ENCODE measurements at regions not wholly inside any gene's neighbourhood (a gene's known extent, or its start where the extent isn't known, plus 50 kb on each side); places are given as distances from the start of the nearest gene placed in this dataset.

DNA sequence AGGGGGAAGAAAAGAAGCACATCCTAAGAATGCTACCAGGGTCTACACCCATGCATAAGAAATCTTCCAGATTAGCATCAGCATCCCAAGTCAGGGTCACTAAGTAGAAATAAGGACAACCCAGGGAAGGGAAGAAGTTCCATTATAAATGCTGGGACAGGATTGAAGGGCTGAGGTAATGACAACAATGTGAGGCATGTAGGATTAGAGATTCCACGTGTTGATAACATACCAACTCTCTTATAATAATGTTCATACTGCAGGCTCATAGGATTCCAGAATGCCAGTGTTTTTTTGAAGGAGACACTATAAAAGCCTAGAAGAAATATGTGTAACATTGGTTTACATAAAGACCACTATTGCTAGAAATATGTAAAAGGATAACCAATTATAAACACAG is 201.2 kb downstream of the MID1IP1 start:
- 40 to 100% (median 77%) methylated on average over 1 of the region's 1 CpG for WGBS, 5 donors
- no peaks in the 10 kb centered on the region for H3K4me1 ChIP-seq
- no peaks in the 10 kb centered on the region for H3K27me3 ChIP-seq (replicated peaks in 1 of 7)
- TF ChIP-seq POLR2AphosphoS5 (IDR thresholded peaks at IDR 0.05) (no peak), POLR2A (IDR thresholded peaks at IDR 0.05) (no peak), CTCF (IDR thresholded peaks at IDR 0.05 in 8 of 11, conservative IDR thresholded peaks at IDR 0.05 in 3 of 11) (no peak)
- intact Hi-C loops (cut with DNase I; ENCODE audit: low total_unique reads), result no loop called here
- no peak overlapping the region for H3K27ac ChIP-seq
- no peak for DNase-seq
- no peaks in the 10 kb centered on the region for H3K36me3 ChIP-seq
- no peaks in the 10 kb centered on the region for H3K9me3 ChIP-seq
- no peak overlapping the region for H3K4me3 ChIP-seq

GRCh38 chrX:39008549-39008948 is 207.3 kb downstream of the MID1IP1 start:
- intact Hi-C loops (cut with DNase I; ENCODE audit: low total_unique reads), result no loop called here
- no peak for DNase-seq
- Histone ChIP-seq H3K27ac (peak overlapping the region in 2 of 8 donors; percentile 33 to 34), H3K27me3 (replicated peaks in 1 of 7) (no peaks in the 10 kb centered on the region), H3K4me1 (no peaks in the 10 kb centered on the region), H3K4me3 (no peak overlapping the region), H3K9me3 (no peaks in the 10 kb centered on the region), H3K36me3 (no peaks in the 10 kb centered on the region)
- no peak for TF ChIP-seq CTCF (IDR thresholded peaks at IDR 0.05 in 8 of 11, conservative IDR thresholded peaks at IDR 0.05 in 3 of 11)
- no peak for TF ChIP-seq POLR2AphosphoS5 (IDR thresholded peaks at IDR 0.05)
- no peak for TF ChIP-seq POLR2A (IDR thresholded peaks at IDR 0.05)
- 57 to 84% (median 69%) methylated on average over 3 to 4 of the region's 4 CpGs for WGBS, 5 donors

GRCh38 chrX:39011454-39012221 is 210.4 kb downstream of the MID1IP1 start:
- H3K27ac ChIP-seq, result no peak overlapping the region
- no peaks in the 10 kb centered on the region for H3K4me1 ChIP-seq
- intact Hi-C loops (cut with DNase I; ENCODE audit: low total_unique reads), result no loop called here
- no peak for DNase-seq
- TF ChIP-seq CTCF (IDR thresholded peaks at IDR 0.05 in 8 of 11, conservative IDR thresholded peaks at IDR 0.05 in 3 of 11), result no peak
- no peak for TF ChIP-seq POLR2A (IDR thresholded peaks at IDR 0.05)
- no peak for TF ChIP-seq POLR2AphosphoS5 (IDR thresholded peaks at IDR 0.05)
- WGBS, 5 donors, result 61 to 89% (median 80%) methylated on average over 9 to 10 of the region's 10 CpGs
- H3K36me3 ChIP-seq, result no peaks in the 10 kb centered on the region
- no peaks in the 10 kb centered on the region for H3K9me3 ChIP-seq
- H3K27me3 ChIP-seq (replicated peaks in 1 of 7), result no peaks in the 10 kb centered on the region
- H3K4me3 ChIP-seq, result no peak overlapping the region

GRCh38 chrX:39012621-39013111 is 211.4 kb downstream of the MID1IP1 start:
- TF ChIP-seq POLR2AphosphoS5 (IDR thresholded peaks at IDR 0.05), result no peak
- TF ChIP-seq CTCF (IDR thresholded peaks at IDR 0.05 in 8 of 11, conservative IDR thresholded peaks at IDR 0.05 in 3 of 11), result no peak
- no peak for TF ChIP-seq POLR2A (IDR thresholded peaks at IDR 0.05)
- no peak overlapping the region for H3K27ac ChIP-seq
- WGBS, 5 donors, result 62 to 83% (median 76%) methylated on average over 4 of the region's 4 CpGs
- H3K4me1 ChIP-seq, result no peaks in the 10 kb centered on the region
- DNase-seq, result no peak
- intact Hi-C loops (cut with DNase I; ENCODE audit: low total_unique reads), result no loop called here
- no peaks in the 10 kb centered on the region for H3K36me3 ChIP-seq
- H3K27me3 ChIP-seq (replicated peaks in 1 of 7), result no peaks in the 10 kb centered on the region
- H3K9me3 ChIP-seq, result no peaks in the 10 kb centered on the region
- no peak overlapping the region for H3K4me3 ChIP-seq

Data from spleen (tissue), 11 donors.